Inflammatory macrophage treated with lipopolysaccharide for 1 hour (primary cell): ENCODE measurements at regions not wholly inside any gene's neighbourhood (a gene's known extent, or its start where the extent isn't known, plus 50 kb on each side); places are given as distances from the start of the nearest gene placed in this dataset.
"Not testable (repeated sequence)": the region's sequence is repeated elsewhere in the genome, so short reads cannot be mapped to it uniquely, and the experiment has no call there.

ENCODE experiments used
- DNase-seq, 2 donors: peaks; one replicate each; pipeline ENCODE4 v3.0.0-alpha.2; 2020 to 2022

GRCh38 chr5:126098330-126099017 is 324.7 kb upstream of the GRAMD2B start:
- no peak for DNase-seq

- no peak for DNase-seq
Observed at GRCh38 chr5:126099077-126099476, 324.1 kb upstream of the GRAMD2B start.

GRCh38 chr5:126100767-126101166 is 322.4 kb upstream of the GRAMD2B start:
- no peak for DNase-seq

- no peak for DNase-seq
Observed at GRCh38 chr5:126101901-126102300, 321.3 kb upstream of the GRAMD2B start.

GRCh38 chr5:126103050-126103449 is 320.2 kb upstream of the GRAMD2B start:
- no peak for DNase-seq

GRCh38 chr5:126103868-126104267 is 319.3 kb upstream of the GRAMD2B start:
- DNase-seq, result no peak

- DNase-seq, result no peak
Observed at GRCh38 chr5:126104341-126104740, 318.9 kb upstream of the GRAMD2B start.

GRCh38 chr5:126104951-126105350 is 318.3 kb upstream of the GRAMD2B start:
- no peak for DNase-seq

GRCh38 chr5:126106029-126106428 is 317.2 kb upstream of the GRAMD2B start:
- no peak for DNase-seq

- no peak for DNase-seq
Observed at GRCh38 chr5:126107381-126107780, 315.8 kb upstream of the GRAMD2B start.

- DNase-seq, result no peak
Observed at GRCh38 chr5:126108470-126108869, 314.7 kb upstream of the GRAMD2B start.

GRCh38 chr5:126115059-126115629 is 308.1 kb upstream of the GRAMD2B start:
- DNase-seq, result no peak

GRCh38 chr5:126117044-126117443 is 306.2 kb upstream of the GRAMD2B start:
- DNase-seq, result no peak

- DNase-seq, result no peak
Observed at GRCh38 chr5:126119887-126120442, 303.2 kb upstream of the GRAMD2B start.

- DNase-seq, result no peak
Observed at GRCh38 chr5:126120939-126121338, 302.3 kb upstream of the GRAMD2B start.

- DNase-seq, result no peak
Observed at GRCh38 chr5:126122942-126123341, 300.3 kb upstream of the GRAMD2B start.

GRCh38 chr5:126124706-126125345 is 298.4 kb upstream of the GRAMD2B start:
- DNase-seq, result no peak

- no peak for DNase-seq
Observed at GRCh38 chr5:126125407-126125806, 297.8 kb upstream of the GRAMD2B start.

GRCh38 chr5:126126574-126126973 is 296.6 kb upstream of the GRAMD2B start:
- no peak for DNase-seq

GRCh38 chr5:126127371-126127770 is 295.8 kb upstream of the GRAMD2B start:
- not testable (repeated sequence) for DNase-seq

GRCh38 chr5:126129431-126129830 is 293.8 kb upstream of the GRAMD2B start:
- no peak for DNase-seq

GRCh38 chr5:126133424-126133823 is 289.8 kb upstream of the GRAMD2B start:
- DNase-seq, result no peak

GRCh38 chr5:126137891-126138280 is 285.3 kb upstream of the GRAMD2B start:
- no peak for DNase-seq

GRCh38 chr5:126138281-126138931 is 284.8 kb upstream of the GRAMD2B start:
- DNase-seq, result no peak
